Body of pancreas (tissue), 4 donors: ENCODE measurements at regions not wholly inside any gene's neighbourhood (a gene's known extent, or its start where the extent isn't known, plus 50 kb on each side); places are given as distances from the start of the nearest gene placed in this dataset.

Experiments
- CTCF ChIP-seq, 7 experiments: fragments of 450-650 bp in 4 of 7; fragments of 200-600 bp in 3 of 7; sonication (generic) in 3 of 7; IDR thresholded peaks; one replicate each; pipeline ENCODE4 v1.5.1; 2016 to 2019; ENCODE audit warnings: antibody characterized with exemption in 7 of 7
- POLR2A ChIP-seq, 3 donors: fragments of 450-650 bp; IDR thresholded peaks; one replicate each; pipeline ENCODE4 v1.6.1; 2016; ENCODE audit warnings: antibody characterized with exemption in 3 of 3, mild to moderate bottlenecking in 2 of 3

- TF ChIP-seq POLR2A (IDR thresholded peaks at IDR 0.05) (no peak), CTCF (IDR thresholded peaks at IDR 0.05) (no peak)
These were observed 208.9 kb downstream of the TMEM26 start for GRCh38 chr10:61244261-61244775.
